H1 (cell line): ENCODE measurements at regions not wholly inside any gene's neighbourhood (a gene's known extent, or its start where the extent isn't known, plus 50 kb on each side); places are given as distances from the start of the nearest gene placed in this dataset.

Experiments used
- CREB1 ChIP-seq: IDR thresholded peaks from 2 replicates; pipeline ENCODE4 v1.6.1; 2012; ENCODE audit warnings: inconsistent platforms
- JUND ChIP-seq: IDR thresholded peaks from 2 replicates; pipeline ENCODE4 v1.6.1; 2011; ENCODE audit warnings: mild to moderate bottlenecking, improper control_type of control experiment, low read length
- POLR2A ChIP-seq, 2 experiments: IDR thresholded peaks; 1 replicate in 1 of 2; 2 replicates in 1 of 2; pipeline ENCODE4 v1.6.1; 2011; ENCODE audit warnings: low read depth in 2 of 2, low read length in 2 of 2, mild to moderate bottlenecking in 2 of 2; ENCODE audit errors: control extremely low read depth in 1 of 2
- TAF1 ChIP-seq: IDR thresholded peaks from 2 replicates; pipeline ENCODE4 v1.6.1; 2011; ENCODE audit warnings: mild to moderate bottlenecking, low read depth, low read length
- TCF12 ChIP-seq: IDR thresholded peaks from 2 replicates; pipeline ENCODE4 v1.6.1; 2011; ENCODE audit warnings: low read depth, mild to moderate bottlenecking, low read length
- TF ChIP-seq, protein P1 (sequence below): IDR thresholded peaks from 2 replicates; pipeline ENCODE4 v1.6.1; 2012; ENCODE audit warnings: inconsistent platforms
- TF ChIP-seq, protein P2 (sequence below), 3 experiments: IDR thresholded peaks; 1 replicate in 2 of 3; 2 replicates in 1 of 3; pipeline versions ENCODE4 v1.5.1 to v1.6.1; 2011; ENCODE audit warnings: low read length in 3 of 3, mild to moderate bottlenecking in 3 of 3, inconsistent platforms in 2 of 3, low read depth in 1 of 3, moderate library complexity in 1 of 3; ENCODE audit not compliant: insufficient read depth in 1 of 3; ENCODE audit errors: control extremely low read depth in 1 of 3

DNA sequence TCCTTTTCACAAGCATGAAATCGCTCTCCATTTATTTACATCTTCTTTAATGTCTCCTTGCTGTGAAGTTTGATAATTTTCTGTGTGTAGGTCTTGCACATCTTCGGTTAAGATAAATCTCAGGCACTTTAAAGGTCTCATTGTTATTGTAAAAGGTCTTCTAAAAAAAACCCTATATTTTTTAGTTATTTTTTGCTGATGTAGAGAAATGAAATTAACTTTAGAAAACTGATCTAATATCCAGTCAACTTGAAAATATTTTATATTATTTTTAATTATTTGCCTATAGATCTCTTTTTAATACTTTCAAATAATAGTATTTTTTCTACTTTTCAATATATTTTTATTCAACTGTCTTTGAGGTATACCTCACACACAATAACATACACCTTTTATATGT lies 169.4 kb downstream of the INSIG2 start:
- TF ChIP-seq CREB1: no peak
- TF ChIP-seq TCF12: no peak
- TF ChIP-seq, protein P1, sequence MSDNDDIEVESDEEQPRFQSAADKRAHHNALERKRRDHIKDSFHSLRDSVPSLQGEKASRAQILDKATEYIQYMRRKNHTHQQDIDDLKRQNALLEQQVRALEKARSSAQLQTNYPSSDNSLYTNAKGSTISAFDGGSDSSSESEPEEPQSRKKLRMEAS: no peak
- TF ChIP-seq, protein P2, sequence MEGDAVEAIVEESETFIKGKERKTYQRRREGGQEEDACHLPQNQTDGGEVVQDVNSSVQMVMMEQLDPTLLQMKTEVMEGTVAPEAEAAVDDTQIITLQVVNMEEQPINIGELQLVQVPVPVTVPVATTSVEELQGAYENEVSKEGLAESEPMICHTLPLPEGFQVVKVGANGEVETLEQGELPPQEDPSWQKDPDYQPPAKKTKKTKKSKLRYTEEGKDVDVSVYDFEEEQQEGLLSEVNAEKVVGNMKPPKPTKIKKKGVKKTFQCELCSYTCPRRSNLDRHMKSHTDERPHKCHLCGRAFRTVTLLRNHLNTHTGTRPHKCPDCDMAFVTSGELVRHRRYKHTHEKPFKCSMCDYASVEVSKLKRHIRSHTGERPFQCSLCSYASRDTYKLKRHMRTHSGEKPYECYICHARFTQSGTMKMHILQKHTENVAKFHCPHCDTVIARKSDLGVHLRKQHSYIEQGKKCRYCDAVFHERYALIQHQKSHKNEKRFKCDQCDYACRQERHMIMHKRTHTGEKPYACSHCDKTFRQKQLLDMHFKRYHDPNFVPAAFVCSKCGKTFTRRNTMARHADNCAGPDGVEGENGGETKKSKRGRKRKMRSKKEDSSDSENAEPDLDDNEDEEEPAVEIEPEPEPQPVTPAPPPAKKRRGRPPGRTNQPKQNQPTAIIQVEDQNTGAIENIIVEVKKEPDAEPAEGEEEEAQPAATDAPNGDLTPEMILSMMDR (IDR thresholded peaks at IDR 0.05; ENCODE audit: control extremely low read depth in 1 of 3, insufficient read depth in 1 of 3, low read depth in 1 of 3, low read length in 3 of 3): no peak
- TF ChIP-seq JUND: no peak
- no peak for TF ChIP-seq TAF1
- no peak for TF ChIP-seq POLR2A (IDR thresholded peaks at IDR 0.05; ENCODE audit: control extremely low read depth in 1 of 2, low read depth in 2 of 2, low read length in 2 of 2)
